Large intestine (tissue), 3 donors: ENCODE measurements at regions not wholly inside any gene's neighbourhood (a gene's known extent, or its start where the extent isn't known, plus 50 kb on each side); places are given as distances from the start of the nearest gene placed in this dataset.
"Not testable (repeated sequence)": the region's sequence is repeated elsewhere in the genome, so short reads cannot be mapped to it uniquely, and the experiment has no call there.

Experiments used
- DNase-seq, 2 donors: peaks; one replicate each; pipeline versions ENCODE4 v3.0.0 to v3.0.0-alpha.2; 2013
- H3K27ac ChIP-seq: one replicate; pipeline ENCODE4 v1.5.1; 2013; ENCODE audit warnings: low read length
- H3K27me3 ChIP-seq: 2 replicates; pipeline ENCODE4 v1.6.1; 2013; ENCODE audit warnings: low read length; ENCODE audit not compliant: control insufficient read depth, insufficient read depth
- H3K36me3 ChIP-seq: 2 replicates; pipeline ENCODE4 v1.6.1; 2013; ENCODE audit warnings: low read length; ENCODE audit not compliant: control insufficient read depth, insufficient read depth
- H3K4me1 ChIP-seq: one replicate; pipeline ENCODE4 v1.6.1; 2013; ENCODE audit warnings: low read length; ENCODE audit not compliant: control insufficient read depth, insufficient read depth
- H3K4me3 ChIP-seq: one replicate; pipeline ENCODE4 v1.5.1; 2013; ENCODE audit warnings: low read length
- H3K9me3 ChIP-seq: one replicate; pipeline ENCODE4 v1.6.1; 2013; ENCODE audit warnings: mild to moderate bottlenecking, low read depth, low read length, moderate library complexity; ENCODE audit not compliant: control insufficient read depth
- WGBS: methylation state at CpG from one replicate; pipeline ENCODE4 v1.1.5; 2013; ENCODE audit warnings: low lambda C conversion rate; ENCODE audit not compliant: insufficient coverage; 5-methylcytosine and 5-hydroxymethylcytosine counted together

DNA sequence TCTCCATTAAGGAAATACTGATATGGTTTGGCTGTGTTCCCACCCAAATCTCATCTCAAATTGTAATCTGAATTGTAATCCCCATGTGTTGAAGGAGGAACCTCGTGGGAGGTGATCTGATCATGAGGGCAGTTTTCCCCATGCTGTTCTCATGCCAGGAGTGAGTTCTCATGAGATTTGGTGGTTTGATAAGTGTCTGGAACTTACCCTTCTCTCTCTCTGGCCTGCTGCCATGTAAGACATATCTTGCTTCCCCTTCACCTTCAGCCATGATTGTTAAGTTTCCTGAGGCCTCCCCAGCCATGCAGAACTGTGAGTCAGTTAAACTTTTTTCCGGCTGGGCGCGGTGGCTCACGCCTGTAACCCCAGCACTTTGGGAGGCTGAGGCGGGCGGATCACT, 340.3 kb upstream of the MAGEB18 start:
- no CpG with 5 or more reads among the region's 7 CpGs for WGBS
- DNase-seq: not testable (repeated sequence)

DNA sequence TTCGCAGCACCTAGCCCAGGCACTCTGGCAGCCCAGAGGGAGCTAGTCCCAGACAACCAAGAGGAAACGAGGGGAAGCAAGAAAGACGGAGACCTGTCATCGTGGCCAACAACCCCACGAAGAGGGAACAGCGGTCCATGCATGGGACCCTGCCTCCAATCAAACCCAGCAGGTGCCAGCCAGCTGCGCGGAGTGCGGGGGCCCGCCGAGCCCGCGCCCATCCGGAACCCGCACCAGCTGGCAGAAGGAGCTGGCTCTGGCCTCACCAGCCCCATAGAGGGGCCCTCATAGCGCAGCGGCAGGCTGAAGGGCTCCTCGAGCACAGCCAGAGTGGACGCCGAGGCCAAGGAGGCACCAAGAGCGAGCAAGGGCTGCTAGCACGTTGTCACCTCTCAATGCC, 332.4 kb upstream of the MAGEB18 start:
- no peak for DNase-seq
- no peaks in the 10 kb centered on the region for H3K4me1 ChIP-seq
- WGBS: no CpG with 5 or more reads among the region's 22 CpGs
- no peak overlapping the region for H3K27ac ChIP-seq
- H3K4me3 ChIP-seq: no peak overlapping the region
- peaks cover 5% of the 10 kb centered on the region for H3K9me3 ChIP-seq
- H3K36me3 ChIP-seq: no peaks in the 10 kb centered on the region
- no peaks in the 10 kb centered on the region for H3K27me3 ChIP-seq

More for the DNA sequence above, 340.3 kb upstream of the MAGEB18 start:
- not testable (repeated sequence) for H3K9me3 ChIP-seq, H3K4me3 ChIP-seq, H3K27ac ChIP-seq, H3K36me3 ChIP-seq, H3K27me3 ChIP-seq, H3K4me1 ChIP-seq

DNA sequence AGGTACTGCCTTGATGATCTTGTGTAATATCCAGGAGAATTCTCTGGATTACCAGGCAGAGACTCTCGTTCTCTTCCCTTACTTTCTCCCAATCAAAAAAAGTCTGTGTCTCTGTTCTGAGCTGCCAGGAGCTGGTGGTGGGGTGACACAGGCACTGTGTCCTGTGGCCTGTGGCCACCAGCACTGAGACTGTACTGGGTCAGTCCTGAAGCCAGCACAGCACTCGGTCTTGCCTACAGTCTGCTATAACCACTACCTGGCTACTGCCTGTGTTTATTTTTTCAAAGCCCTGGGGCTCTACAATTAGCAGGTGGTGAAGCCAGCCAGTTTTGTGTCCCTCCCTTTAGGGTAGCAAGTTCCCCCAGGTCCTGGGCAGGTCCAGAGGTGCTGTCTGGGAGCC, 331.1 kb upstream of the MAGEB18 start:
- H3K27ac ChIP-seq: no peak overlapping the region
- DNase-seq: no peak
- WGBS: no CpG with 5 or more reads among the region's 2 CpGs

DNA sequence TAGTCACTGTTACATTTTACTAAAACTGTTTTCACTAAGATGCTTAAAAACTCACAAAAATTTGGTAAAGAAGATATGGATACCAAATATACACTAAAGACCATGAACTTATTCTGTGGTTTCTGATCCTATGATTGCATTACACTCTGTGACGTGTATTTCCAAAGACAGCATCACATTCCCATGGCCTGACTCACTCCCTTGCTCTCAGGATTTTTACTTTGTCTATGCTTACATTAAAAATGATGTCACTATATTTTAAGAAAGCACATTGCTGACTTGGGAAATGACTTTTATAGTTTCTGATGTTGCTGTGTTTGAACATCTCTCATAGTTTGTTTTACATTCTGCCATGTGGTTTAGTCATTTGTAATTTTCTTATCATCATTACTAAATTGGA, 327.9 kb upstream of the MAGEB18 start:
- Histone ChIP-seq H3K27me3 (no peaks in the 10 kb centered on the region), H3K4me3 (no peak overlapping the region), H3K36me3 (no peaks in the 10 kb centered on the region), H3K9me3 (peaks cover 5% of the 10 kb centered on the region), H3K4me1 (no peaks in the 10 kb centered on the region), H3K27ac (no peak overlapping the region)
- no peak for DNase-seq
- no CpG with 5 or more reads among the region's 1 CpG for WGBS

More for the DNA sequence above, 331.1 kb upstream of the MAGEB18 start:
- H3K27me3 ChIP-seq: no peaks in the 10 kb centered on the region
- H3K4me3 ChIP-seq: no peak overlapping the region
- H3K4me1 ChIP-seq: no peaks in the 10 kb centered on the region
- H3K36me3 ChIP-seq: no peaks in the 10 kb centered on the region
- H3K9me3 ChIP-seq: peaks cover 5% of the 10 kb centered on the region

DNA sequence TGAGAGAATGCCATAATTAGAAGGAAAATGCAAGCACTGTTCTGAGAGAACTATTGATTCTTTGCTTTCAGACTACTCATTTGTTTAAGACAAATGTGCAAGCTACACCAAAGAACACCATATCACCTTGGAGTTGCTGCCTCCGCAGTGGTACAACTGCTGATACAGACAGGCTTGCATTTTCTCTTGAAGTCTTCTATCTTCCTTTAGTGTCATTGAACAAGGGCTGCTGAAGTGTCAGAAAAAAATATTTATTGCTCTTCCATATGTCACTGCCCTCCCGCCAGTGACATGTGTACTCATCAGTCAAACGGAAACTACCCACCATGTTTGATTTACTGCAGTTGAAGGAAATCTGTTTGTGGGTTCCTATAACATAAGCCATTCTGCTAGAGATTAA, 318.3 kb upstream of the MAGEB18 start:
- Histone ChIP-seq H3K27me3 (no peaks in the 10 kb centered on the region), H3K4me3 (no peak overlapping the region), H3K9me3 (no peaks in the 10 kb centered on the region), H3K4me1 (no peaks in the 10 kb centered on the region), H3K36me3 (no peaks in the 10 kb centered on the region), H3K27ac (no peak overlapping the region)
- WGBS: no CpG with 5 or more reads among the region's 3 CpGs
- DNase-seq: no peak

DNA sequence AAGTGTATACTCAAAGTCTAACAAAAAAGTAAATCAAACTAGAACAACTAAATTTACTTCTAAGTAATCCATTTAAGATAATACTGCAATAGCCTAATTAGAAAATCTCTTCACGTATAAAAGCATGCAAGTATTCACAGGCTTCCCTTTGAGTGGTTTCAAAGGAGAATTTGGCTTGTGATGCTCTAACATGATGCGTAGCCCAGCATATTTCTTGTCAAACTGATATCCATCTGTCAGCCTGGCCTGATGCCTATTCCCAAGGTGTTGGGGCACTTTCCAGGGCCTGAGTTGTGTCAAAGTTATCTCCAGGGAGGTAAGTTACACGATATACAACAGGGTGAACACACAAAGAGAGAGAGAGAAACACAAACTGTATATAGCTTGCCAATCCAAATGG, 287.0 kb upstream of the MAGEB18 start:
- Histone ChIP-seq H3K27me3 (no peaks in the 10 kb centered on the region), H3K27ac (no peak overlapping the region), H3K9me3 (no peaks in the 10 kb centered on the region), H3K4me3 (no peak overlapping the region), H3K36me3 (no peaks in the 10 kb centered on the region), H3K4me1 (no peaks in the 10 kb centered on the region)
- no peak for DNase-seq
- WGBS: no CpG with 5 or more reads among the region's 3 CpGs

DNA sequence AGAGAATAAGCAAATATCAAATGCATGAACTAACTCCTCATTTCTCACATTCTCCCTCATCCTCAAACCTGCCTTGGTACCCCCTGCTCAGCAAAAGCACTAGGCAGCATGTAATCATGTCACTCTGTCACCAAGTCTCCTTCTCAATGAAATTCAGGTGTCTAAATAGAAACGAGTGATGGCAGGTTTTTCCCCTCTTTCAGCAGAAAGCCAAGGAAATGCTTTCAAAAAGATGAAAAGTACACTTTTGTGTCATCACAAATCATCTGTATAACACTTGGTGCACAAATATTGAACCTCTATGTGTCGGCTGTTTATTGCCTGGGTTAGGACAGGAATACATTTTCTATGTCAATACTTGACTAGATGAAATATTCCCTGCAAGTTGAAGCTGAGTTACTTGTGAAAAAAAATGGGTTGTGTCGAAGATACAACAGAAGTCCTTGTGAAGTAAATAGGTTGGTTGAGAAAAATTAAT, 285.1 kb upstream of the MAGEB18 start:
- 60% methylated on average over 1 of the region's 3 CpGs for WGBS
- Histone ChIP-seq H3K4me3 (no peak overlapping the region), H3K27me3 (no peaks in the 10 kb centered on the region), H3K27ac (no peak overlapping the region), H3K9me3 (no peaks in the 10 kb centered on the region), H3K4me1 (no peaks in the 10 kb centered on the region), H3K36me3 (no peaks in the 10 kb centered on the region)
- DNase-seq: no peak

DNA sequence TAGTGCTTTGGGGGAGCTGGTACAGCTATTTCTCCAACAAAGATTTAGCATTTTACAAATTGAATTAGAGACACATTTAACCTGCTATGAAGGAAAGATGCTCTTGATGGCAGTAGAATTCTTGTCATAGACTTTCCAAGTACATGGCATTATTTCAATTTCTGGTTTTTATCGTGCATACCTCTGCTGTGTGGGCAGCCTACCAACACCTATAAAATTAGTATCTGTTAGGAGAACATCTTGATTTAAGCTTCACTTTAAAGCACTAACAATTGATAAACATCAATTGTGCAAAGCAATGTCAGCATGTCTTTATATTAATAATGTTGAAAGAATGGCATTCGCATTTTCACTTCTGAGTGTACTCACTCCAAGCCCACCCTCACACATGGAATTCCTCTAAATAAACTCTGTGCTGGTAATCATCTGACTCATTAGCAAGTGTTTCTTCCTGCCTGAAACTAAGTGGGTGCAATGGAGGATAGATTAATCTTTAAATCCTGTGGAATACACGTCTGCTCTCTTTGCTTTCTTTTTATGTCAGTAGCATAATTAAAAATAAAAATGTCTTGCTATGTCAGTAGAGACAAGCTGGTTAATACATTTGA, 279.8 kb upstream of the MAGEB18 start:
- no peaks in the 10 kb centered on the region for H3K27me3 ChIP-seq
- WGBS: no CpG with 5 or more reads among the region's 3 CpGs
- H3K4me3 ChIP-seq: no peak overlapping the region
- no peak overlapping the region for H3K27ac ChIP-seq
- no peaks in the 10 kb centered on the region for H3K36me3 ChIP-seq
- no peaks in the 10 kb centered on the region for H3K9me3 ChIP-seq
- no peaks in the 10 kb centered on the region for H3K4me1 ChIP-seq
- no peak for DNase-seq

DNA sequence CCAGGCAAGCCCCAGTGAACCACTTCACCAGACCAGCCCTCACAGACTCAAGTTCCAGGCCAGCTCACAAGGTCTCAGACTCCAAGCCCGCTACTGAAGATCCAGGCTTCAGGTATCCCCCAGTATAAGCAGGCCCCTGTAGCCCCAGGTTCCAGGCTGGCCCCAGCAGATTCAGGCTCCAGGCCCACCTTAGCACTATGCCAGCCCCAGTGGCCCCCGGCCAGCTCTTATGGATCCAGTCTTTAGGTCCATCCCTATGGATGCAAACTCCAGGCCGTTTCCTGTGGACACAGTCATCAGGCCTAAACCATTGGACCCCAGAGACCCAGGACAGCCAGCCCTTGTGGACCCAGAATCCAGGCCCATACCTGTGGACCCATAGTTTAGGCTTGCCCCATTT, 277.8 kb upstream of the MAGEB18 start:
- H3K4me1 ChIP-seq: no peaks in the 10 kb centered on the region
- H3K27ac ChIP-seq: no peak overlapping the region
- H3K9me3 ChIP-seq: no peaks in the 10 kb centered on the region
- no peak for DNase-seq
- no peak overlapping the region for H3K4me3 ChIP-seq
- no peaks in the 10 kb centered on the region for H3K27me3 ChIP-seq
- no peaks in the 10 kb centered on the region for H3K36me3 ChIP-seq
- no CpG with 5 or more reads among the region's 3 CpGs for WGBS

DNA sequence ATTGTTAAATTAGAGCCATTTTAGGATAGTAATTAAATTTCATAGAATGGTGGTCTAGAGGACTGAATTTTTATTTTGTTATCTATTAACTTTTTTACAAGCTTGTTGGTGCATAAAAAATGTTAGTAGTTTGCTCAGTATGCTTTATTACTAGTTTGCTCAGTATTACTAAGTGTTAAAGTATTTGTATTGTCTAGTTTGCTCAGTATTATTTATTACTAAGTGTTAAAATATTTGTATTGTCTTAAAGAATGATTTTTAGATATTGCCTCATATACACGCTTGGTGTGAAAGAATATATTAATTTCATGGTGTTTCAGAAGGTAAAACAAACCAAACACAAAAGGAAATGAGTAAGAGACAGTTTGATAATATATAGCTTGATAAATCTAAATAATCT, 268.4 kb upstream of the MAGEB18 start:
- no peak for DNase-seq
- Histone ChIP-seq H3K36me3 (no peaks in the 10 kb centered on the region), H3K4me3 (no peak overlapping the region), H3K27me3 (no peaks in the 10 kb centered on the region), H3K27ac (no peak overlapping the region), H3K9me3 (no peaks in the 10 kb centered on the region), H3K4me1 (no peaks in the 10 kb centered on the region)
- no CpG with 5 or more reads among the region's 1 CpG for WGBS

DNA sequence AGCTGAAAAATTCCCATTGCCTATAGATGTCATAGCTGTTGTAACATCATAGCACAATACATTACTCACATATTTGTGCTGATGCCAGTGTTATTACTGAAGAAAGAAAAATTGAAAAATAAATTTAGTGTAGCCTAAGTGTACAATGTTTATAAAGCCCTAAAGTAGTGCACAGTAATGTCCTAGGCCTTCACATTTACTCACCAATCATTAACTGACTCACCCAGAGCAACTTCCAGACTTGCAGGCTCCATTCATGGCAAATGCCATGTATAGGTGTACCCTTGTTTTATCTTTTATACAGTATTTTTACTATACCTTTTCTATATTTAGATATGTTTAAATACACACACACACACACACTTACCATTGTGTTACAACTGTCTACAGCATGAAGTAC, 265.4 kb upstream of the MAGEB18 start:
- no peak for DNase-seq
- Histone ChIP-seq H3K27me3 (no peaks in the 10 kb centered on the region), H3K4me3 (no peak overlapping the region), H3K27ac (no peak overlapping the region), H3K9me3 (no peaks in the 10 kb centered on the region), H3K4me1 (no peaks in the 10 kb centered on the region), H3K36me3 (no peaks in the 10 kb centered on the region)
